Amygdala (tissue), 56 donors: ENCODE measurements at regions not wholly inside any gene's neighbourhood (a gene's known extent, or its start where the extent isn't known, plus 50 kb on each side); places are given as distances from the start of the nearest gene placed in this dataset.
"Not testable (repeated sequence)": the region's sequence is repeated elsewhere in the genome, so short reads cannot be mapped to it uniquely, and the experiment has no call there.

Experiments
- DNase-seq, 56 donors: peaks; one replicate each; lab custom pipeline; 2025; lab: John Stamatoyannopoulos, UW

DNA sequence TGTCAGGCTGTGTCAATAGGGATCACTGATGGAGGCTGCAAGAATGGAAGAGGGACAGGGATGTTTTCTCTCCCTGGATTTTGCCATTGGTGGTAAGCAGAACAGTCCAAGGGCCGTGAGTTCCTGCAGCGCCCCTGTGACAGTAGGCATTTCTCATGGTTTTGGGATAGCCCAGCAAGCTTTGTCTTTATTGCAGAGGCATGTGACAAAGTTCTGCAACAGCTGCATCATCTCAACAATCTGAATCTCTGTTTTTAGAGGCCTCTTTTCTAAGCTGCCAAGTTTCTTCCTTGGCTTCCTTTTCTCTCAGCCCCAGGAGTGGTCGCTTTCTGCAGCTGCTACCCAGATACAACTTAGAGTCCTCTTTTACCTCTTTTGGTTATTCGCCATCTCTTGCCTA, 95.7 kb upstream of the TSHZ3 start:
- no peak for DNase-seq

GRCh38 chr19:31445406-31445805, 96.2 kb upstream of the TSHZ3 start:
- no peak for DNase-seq

GRCh38 chr19:31448221-31448657, 99.0 kb upstream of the TSHZ3 start:
- DNase-seq, result peak in 2 of 56 donors; percentile 3 to 4

- DNase-seq, result no peak
Observed at GRCh38 chr19:31449379-31449778, 100.1 kb upstream of the TSHZ3 start.

- no peak for DNase-seq
Observed at GRCh38 chr19:31450696-31451095, 101.5 kb upstream of the TSHZ3 start.

DNA sequence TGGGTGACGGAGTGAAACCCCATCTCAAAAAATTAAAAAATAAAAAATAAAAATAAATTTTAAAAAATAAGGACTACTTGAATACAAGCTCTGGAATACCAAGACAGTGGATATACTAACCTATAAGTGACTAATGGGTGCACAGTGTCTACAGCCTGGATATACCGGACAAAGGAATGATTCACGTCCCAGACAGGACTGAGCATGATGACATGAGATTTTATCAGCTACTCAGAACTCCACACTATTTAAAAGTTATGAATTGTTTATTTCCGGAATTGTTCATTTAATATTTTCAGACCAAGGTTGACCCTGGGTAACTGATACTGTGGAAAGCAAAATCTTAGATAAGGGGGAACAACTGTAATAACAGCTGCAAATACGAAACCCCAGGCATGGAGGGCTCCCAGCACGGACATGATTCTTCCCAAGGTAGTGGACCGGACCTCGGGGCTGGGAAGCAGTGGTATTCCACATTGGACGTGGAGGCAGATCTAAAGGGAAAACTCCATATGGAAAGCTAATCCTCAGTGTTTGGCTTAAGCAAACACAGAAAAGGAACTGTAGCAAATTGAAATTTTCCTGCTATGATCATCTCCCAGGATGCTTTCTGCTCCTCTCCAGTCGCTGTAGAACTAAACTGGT, 102.6 kb upstream of the TSHZ3 start:
- no peak for DNase-seq

GRCh38 chr19:31459430-31459829, 110.2 kb upstream of the TSHZ3 start:
- DNase-seq, result no peak

GRCh38 chr19:31461814-31462539, 112.7 kb upstream of the TSHZ3 start:
- no peak for DNase-seq

- DNase-seq, result no peak
Observed at GRCh38 chr19:31470229-31470939, 121.1 kb upstream of the TSHZ3 start.

DNA sequence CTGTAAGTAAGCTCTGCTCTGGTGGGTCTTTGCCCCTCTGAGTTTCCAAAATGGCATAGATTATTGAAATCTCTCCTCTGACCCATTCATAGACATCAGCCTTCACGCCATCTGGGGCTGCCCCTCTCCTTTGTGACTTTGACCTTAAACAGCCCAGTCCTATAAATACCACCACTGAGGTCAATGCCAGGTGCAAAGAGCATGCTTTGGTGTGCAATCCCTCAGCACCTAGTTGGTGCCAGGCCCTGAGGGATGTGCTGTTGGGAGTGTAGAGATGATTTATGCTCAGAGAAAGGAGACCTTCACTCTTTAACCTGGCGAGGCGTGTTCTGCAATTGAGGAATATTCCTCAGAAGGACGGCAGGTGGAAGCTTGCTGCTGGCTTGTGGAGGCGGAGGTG, 121.7 kb upstream of the TSHZ3 start:
- no peak for DNase-seq

- no peak for DNase-seq
Observed at GRCh38 chr19:31478241-31478640, 129.0 kb upstream of the TSHZ3 start.

GRCh38 chr19:31483226-31483857, 134.1 kb upstream of the TSHZ3 start:
- DNase-seq, result no peak

DNA sequence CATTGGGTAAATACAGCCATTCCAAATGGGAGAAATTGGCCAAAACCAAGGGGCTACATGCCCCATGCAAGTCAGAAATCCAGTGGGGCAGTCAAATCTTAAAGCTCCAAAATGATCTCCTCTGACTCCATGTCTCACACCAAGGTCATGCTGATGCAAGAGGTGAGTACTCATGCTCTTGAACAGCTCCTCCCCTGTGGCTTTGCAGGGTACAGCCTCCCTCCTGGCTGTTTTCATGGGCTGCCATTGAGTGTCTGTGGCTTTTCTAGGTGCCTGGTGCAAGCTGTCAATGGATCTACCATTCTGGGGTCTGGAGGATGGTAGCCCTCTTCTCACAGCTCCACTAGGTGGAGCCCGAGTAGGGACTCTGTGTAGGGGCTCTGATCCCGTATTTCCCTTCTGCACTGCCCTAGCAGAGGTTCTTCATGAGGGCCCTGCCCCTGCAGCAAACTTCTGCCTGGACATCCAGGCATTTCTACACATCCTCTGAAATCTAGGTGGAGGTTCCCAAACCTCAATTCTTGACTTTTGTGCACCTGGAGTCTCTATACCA, 135.7 kb upstream of the TSHZ3 start:
- not testable (repeated sequence) for DNase-seq

- no peak for DNase-seq
Observed at GRCh38 chr19:31485472-31485871, 136.2 kb upstream of the TSHZ3 start.

GRCh38 chr19:31491242-31491641, 142.0 kb upstream of the TSHZ3 start:
- peak in 11 of 56 donors; percentile 2 to 35 (median 7) for DNase-seq

- DNase-seq, result no peak
Observed at GRCh38 chr19:31492050-31492449, 142.8 kb upstream of the TSHZ3 start.

DNA sequence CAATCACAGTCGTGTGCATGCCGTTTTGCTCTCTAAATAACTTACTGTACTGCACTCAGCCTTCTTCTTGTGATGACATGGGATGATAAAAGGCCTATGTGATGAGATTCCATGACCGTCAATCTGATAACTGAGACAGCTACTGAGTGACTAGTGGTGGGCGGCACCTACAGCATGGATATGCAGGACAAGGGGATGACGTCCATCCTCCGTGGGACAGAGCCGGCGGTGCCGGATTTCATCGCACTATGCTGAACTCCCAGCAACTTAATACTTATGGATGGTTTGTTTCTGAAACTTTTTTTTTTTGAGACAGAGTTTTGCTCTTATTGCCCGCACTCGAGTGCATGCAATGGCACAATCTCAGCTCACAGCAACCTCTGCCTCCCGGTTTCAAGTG, 146.8 kb upstream of the TSHZ3 start:
- DNase-seq, result no peak

DNA sequence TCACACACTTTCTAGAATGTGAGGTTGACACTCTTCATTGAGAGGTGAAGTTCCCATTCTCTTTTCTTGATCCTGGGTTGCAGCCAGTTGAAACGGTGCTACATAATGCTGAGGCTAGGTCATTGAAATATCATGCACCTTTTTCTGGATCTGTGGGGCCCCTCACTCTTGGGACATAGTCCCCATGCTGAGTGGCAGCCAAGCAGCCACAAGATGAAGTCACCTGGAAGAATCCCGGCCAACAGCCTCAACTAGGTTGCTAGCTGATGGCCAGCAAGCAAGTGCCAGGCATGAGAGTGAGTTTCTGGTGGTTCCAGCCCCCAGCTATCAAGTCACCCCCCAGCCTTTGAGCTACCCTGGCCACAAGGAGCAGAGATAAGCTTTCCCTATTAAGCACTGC, 148.5 kb upstream of the TSHZ3 start:
- no peak for DNase-seq

GRCh38 chr19:31498781-31499180, 149.5 kb upstream of the TSHZ3 start:
- no peak for DNase-seq

- DNase-seq, result no peak
Observed at GRCh38 chr19:31499281-31500196, 150.3 kb upstream of the TSHZ3 start.
